ENCODE measurements at regions not wholly inside any gene's neighbourhood (a gene's known extent, or its start where the extent isn't known, plus 50 kb on each side); places are given as distances from the start of the nearest gene placed in this dataset.

DNA sequence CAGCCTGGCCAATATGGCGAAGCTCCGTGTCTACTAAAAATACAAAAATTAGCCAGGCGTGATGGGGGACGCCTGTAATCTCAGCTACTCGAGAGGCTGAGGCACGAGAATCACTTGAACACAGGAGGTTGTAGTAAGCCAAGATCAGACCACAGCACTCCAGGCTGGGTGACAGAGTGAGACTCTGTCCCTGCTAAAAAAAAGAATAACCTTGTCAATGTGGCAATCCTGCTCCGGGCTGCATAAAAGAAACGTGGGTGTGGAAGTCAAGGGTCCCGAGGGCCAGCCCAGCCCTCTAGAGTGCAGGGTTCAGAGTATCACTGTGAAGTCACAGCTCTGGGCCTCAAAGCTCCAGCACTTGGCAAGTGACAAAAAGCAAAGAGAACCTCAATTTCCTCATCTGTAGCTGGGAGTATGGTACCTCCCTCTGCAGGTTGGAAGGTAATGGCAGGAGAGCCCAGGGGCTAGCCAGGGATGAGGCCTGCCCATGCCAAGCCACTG, 73.5 kb upstream of the IQSEC1 start:
- CTCF ChIA-PET (ENCODE audit: low intra/inter-chr PET ratio) = no interaction called here
- ATAC-seq = no peak
- BruUV-seq (replicated peaks) = no TSS peak

DNA sequence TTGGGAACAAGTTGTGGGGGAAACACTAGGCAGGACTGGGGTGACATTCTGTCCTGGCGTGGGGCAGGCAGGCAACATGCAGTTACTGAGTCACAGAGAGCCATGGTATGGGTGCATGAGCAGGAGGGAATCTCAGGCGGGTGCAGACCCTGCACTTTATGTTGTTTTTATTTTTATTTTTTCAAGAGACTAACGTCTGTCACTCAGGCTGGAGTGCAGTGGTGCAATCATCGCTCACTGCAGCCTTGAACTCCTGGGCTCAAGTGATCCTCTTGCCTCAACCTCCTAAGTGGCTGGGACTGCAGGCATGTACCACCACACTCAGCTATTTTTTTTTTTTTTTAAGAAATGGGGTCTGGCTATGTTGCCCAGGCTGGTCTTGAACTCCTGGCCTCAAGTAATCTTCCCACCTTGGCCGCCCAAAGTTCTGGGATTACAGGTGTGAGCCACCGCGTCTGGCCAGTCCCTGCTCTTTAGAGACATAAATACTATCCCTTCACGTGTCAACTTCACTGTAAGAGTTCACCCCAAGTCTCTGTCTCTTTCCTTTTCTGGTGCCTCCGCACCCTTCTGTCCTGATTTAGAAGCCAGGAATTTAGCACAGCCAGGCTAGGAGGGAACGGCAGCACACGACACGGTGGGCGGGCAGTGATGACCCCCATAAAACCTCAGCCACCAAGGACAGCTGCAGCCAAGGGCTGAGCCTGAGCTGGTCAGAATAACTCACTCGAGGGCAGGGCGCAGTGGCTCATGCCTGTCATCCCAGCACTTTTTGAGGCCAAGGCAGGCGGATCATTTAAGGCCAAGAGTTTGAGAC, 72.8 kb upstream of the IQSEC1 start:
- POLR2A ChIA-PET = interaction anchor here (0.6 to 1.7 kb wide), 4 partner anchors 10 to 63 kb away, joined by 3 to 5 read pairs (median 4); no protein-coding TSS in a partner anchor
- intact Hi-C loops (cut with micrococcal nuclease) = no loop called here
- no peaks in the 10 kb centered on the region for H3K9me1 ChIP-seq (ENCODE audit: control insufficient read depth, insufficient read depth, low read length)
- H3K79me2 ChIP-seq (ENCODE audit: control insufficient read depth, insufficient read depth, low read length) = no peaks in the 10 kb centered on the region
- no peaks in the 10 kb centered on the region for H3K36me3 ChIP-seq (ENCODE audit: control insufficient read depth, insufficient read depth, low read length)
- H3K9me3 ChIP-seq (replicated peaks; ENCODE audit: control insufficient read depth, insufficient read depth, low read depth, low read length) = no peaks in the 10 kb centered on the region
- H3K27ac ChIP-seq (ENCODE audit: extremely low read depth, low read depth, low read length) = no peak overlapping the region
- CTCF ChIA-PET (ENCODE audit: low intra/inter-chr PET ratio) = no interaction called here
- H3K9ac ChIP-seq (ENCODE audit: insufficient read depth in 1 of 2, low read depth in 2 of 2, low read length in 2 of 2) = no peak overlapping the region
- in situ Hi-C loops (cut with MboI) = no loop called here
- H3K4me1 ChIP-seq (replicated peaks in 1 of 2; ENCODE audit: control insufficient read depth in 2 of 2, insufficient read depth in 2 of 2, low read length in 2 of 2) = peaks cover 0 to 4% of the 10 kb centered on the region in 2 experiments; a peak in 1 of 5 replicates
- H3K27me3 ChIP-seq (ENCODE audit: control insufficient read depth in 2 of 2, insufficient read depth in 2 of 2, low read length in 2 of 2) = peaks cover 13 to 78% of the 10 kb centered on the region in 2 experiments; a peak in 4 of 5 replicates
- WGBS (ENCODE audit: insufficient coverage, low coverage, missing lambda C conversion rate) = 1% methylated on average over 16 of the region's 16 CpGs
- no peak overlapping the region for H3K4me2 ChIP-seq (ENCODE audit: insufficient read depth, low read length)
- H3K4me3 ChIP-seq = no peak overlapping the region
- H4K20me1 ChIP-seq (replicated peaks; ENCODE audit: control insufficient read depth, insufficient read depth, low read length) = peaks cover 17% of the 10 kb centered on the region
- BruUV-seq (replicated peaks) = no TSS peak
- no peak for ATAC-seq
- TF ChIP-seq, protein P1, sequence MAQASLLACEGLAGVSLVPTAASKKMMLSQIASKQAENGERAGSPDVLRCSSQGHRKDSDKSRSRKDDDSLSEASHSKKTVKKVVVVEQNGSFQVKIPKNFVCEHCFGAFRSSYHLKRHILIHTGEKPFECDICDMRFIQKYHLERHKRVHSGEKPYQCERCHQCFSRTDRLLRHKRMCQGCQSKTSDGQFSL (CRISPR knock-in tag; IDR thresholded peaks at IDR 0.05) = peak; percentile 59; the same call in 1 of the 2 replicates
- TF ChIP-seq, protein P1 (tag; IDR thresholded peaks at IDR 0.05) = peak in 1 of 2 experiments; percentile 70; a peak in 1 of 4 replicates
- TF ChIP-seq, protein P2, sequence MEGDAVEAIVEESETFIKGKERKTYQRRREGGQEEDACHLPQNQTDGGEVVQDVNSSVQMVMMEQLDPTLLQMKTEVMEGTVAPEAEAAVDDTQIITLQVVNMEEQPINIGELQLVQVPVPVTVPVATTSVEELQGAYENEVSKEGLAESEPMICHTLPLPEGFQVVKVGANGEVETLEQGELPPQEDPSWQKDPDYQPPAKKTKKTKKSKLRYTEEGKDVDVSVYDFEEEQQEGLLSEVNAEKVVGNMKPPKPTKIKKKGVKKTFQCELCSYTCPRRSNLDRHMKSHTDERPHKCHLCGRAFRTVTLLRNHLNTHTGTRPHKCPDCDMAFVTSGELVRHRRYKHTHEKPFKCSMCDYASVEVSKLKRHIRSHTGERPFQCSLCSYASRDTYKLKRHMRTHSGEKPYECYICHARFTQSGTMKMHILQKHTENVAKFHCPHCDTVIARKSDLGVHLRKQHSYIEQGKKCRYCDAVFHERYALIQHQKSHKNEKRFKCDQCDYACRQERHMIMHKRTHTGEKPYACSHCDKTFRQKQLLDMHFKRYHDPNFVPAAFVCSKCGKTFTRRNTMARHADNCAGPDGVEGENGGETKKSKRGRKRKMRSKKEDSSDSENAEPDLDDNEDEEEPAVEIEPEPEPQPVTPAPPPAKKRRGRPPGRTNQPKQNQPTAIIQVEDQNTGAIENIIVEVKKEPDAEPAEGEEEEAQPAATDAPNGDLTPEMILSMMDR (IDR thresholded peaks at IDR 0.05 in 2 of 3, conservative IDR thresholded peaks at IDR 0.05 in 1 of 3; ENCODE audit: insufficient read depth in 2 of 3, low read depth in 1 of 3, low read length in 3 of 3) = 0 out of 6 replicates have a peak, but pooled peaks of 1 of the 3 experiments have one; percentile 2
- TF ChIP-seq TSC22D4 (tag; IDR thresholded peaks at IDR 0.05) = no peak
- H2AFZ ChIP-seq (ENCODE audit: low read depth, low read length) = no peak overlapping the region
- no peak for FAIRE-seq
- DNase-seq (ENCODE audit: extremely low read depth in 1 of 4, low spot score in 3 of 4) = no peak

More for the DNA sequence above, 73.5 kb upstream of the IQSEC1 start:
- in situ Hi-C loops (cut with MboI) = no loop called here
- POLR2A ChIA-PET = interaction anchor here (1.3 to 1.7 kb wide), 2 partner anchors 10 to 14 kb away, joined by 3 to 5 read pairs; no protein-coding TSS in a partner anchor
- no peak overlapping the region for H3K27ac ChIP-seq (ENCODE audit: extremely low read depth, low read depth, low read length)
- peaks cover 0 to 4% of the 10 kb centered on the region in 2 experiments; a peak in 1 of 5 replicates for H3K4me1 ChIP-seq (replicated peaks in 1 of 2; ENCODE audit: control insufficient read depth in 2 of 2, insufficient read depth in 2 of 2, low read length in 2 of 2)
- no peak overlapping the region for H3K4me2 ChIP-seq (ENCODE audit: insufficient read depth, low read length)
- no peak overlapping the region for H3K9ac ChIP-seq (ENCODE audit: insufficient read depth in 1 of 2, low read depth in 2 of 2, low read length in 2 of 2)
- no peaks in the 10 kb centered on the region for H3K36me3 ChIP-seq (ENCODE audit: control insufficient read depth, insufficient read depth, low read length)
- no peaks in the 10 kb centered on the region for H3K9me3 ChIP-seq (replicated peaks; ENCODE audit: control insufficient read depth, insufficient read depth, low read depth, low read length)
- under 1% methylated on average over 9 of the region's 9 CpGs for WGBS (ENCODE audit: insufficient coverage, low coverage, missing lambda C conversion rate)
- H4K20me1 ChIP-seq (replicated peaks; ENCODE audit: control insufficient read depth, insufficient read depth, low read length) = peaks cover 14% of the 10 kb centered on the region
- intact Hi-C loops (cut with micrococcal nuclease) = no loop called here
- peaks cover 17 to 76% of the 10 kb centered on the region in 2 experiments; a peak in 4 of 5 replicates for H3K27me3 ChIP-seq (ENCODE audit: control insufficient read depth in 2 of 2, insufficient read depth in 2 of 2, low read length in 2 of 2)
- FAIRE-seq = no peak
- no peak for TF ChIP-seq JUN (IDR thresholded peaks at IDR 0.05; ENCODE audit: borderline replicate concordance, low read depth, low read length)
- no peak for TF ChIP-seq JUN (CRISPR knock-in tag; IDR thresholded peaks at IDR 0.05; ENCODE audit: borderline replicate concordance)
- TF ChIP-seq BDP1 (IDR thresholded peaks at IDR 0.05; ENCODE audit: insufficient read depth, insufficient read length) = no peak
- no peak for TF ChIP-seq MYNN (IDR thresholded peaks at IDR 0.05)
- TF ChIP-seq MYNN (CRISPR knock-in tag; IDR thresholded peaks at IDR 0.05) = no peak
- TF ChIP-seq KDM5B (IDR thresholded peaks at IDR 0.05; ENCODE audit: insufficient replicate concordance, low read depth, low read length) = no peak
- no peak for TF ChIP-seq BRD4 (IDR thresholded peaks at IDR 0.05)
- no peak for TF ChIP-seq KDM2B (CRISPR knock-in tag; IDR thresholded peaks at IDR 0.05)
- TF ChIP-seq PPARD (CRISPR knock-in tag; IDR thresholded peaks at IDR 0.05) = no peak
- no peak for TF ChIP-seq MCM3 (IDR thresholded peaks at IDR 0.05)
- no peaks in the 10 kb centered on the region for H3K9me1 ChIP-seq (ENCODE audit: control insufficient read depth, insufficient read depth, low read length)
- no peak overlapping the region for H2AFZ ChIP-seq (ENCODE audit: low read depth, low read length)
- H3K79me2 ChIP-seq (ENCODE audit: control insufficient read depth, insufficient read depth, low read length) = no peaks in the 10 kb centered on the region
- H3K4me3 ChIP-seq = no peak overlapping the region
- no peak for DNase-seq (ENCODE audit: extremely low read depth in 1 of 4, low spot score in 3 of 4)

Measured in K562 (cell line).